ENCODE measurements at regions not wholly inside any gene's neighbourhood (a gene's known extent, or its start where the extent isn't known, plus 50 kb on each side); places are given as distances from the start of the nearest gene placed in this dataset.
A peak's percentile ranks its signal among the peaks of the same experiment; 100 is the strongest.

DNA sequence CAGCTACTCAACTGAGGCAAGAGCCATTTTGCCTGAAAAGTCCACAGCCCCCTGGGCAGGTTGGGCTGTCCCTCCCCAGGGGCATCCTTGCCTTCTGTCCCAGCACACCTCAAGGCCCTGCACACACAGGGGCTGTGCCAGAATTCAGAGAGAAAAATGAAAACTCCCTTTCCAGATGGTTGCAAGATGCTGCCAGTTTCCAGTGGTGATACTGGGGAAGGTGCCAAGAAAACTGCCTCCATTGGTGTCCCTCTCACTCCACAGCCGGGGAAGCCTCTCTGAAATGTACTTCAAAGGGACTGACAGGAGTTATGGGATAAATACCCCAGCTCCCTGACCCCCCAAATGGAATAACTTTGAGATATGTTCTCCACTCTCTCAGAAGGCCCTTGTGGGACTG is 154.2 kb upstream of the MAFB start:
- Mint-ChIP-seq H3K36me3 (peaks cover 3% of the 10 kb centered on the region), H3K4me3 (no peak overlapping the region), H3K4me1 (no peaks in the 10 kb centered on the region), H3K27ac (no peak overlapping the region), H3K9me3 (peaks cover 0 to 4% (median 3%) of the 10 kb centered on the region in 3 donors), H3K27me3 (peaks cover 12% of the 10 kb centered on the region)

DNA sequence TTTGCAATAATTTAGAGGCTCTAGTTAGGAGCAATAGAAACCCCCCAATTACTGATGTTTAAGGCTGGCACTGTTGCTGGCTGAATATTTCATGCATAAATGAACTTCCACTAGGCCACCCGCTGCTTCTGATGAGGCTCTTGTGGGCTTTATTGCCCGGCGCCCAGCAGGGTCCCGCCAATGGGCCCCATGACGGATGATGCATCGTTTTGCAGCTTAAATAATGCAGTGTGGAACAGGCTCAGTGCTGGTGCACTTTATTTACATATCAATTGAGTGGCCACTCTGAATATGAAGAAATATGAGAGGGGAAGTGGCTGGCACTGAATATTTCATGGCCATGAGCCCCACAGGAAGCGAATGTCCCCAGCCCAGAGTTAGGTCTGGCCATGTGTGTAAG is 155.3 kb upstream of the MAFB start:
- H3K4me1 Mint-ChIP-seq, result no peaks in the 10 kb centered on the region
- no peak overlapping the region for H3K27ac Mint-ChIP-seq
- H3K9me3 Mint-ChIP-seq, result peaks cover 0 to 4% (median 2%) of the 10 kb centered on the region in 3 donors
- H3K4me3 Mint-ChIP-seq, result no peak overlapping the region
- H3K36me3 Mint-ChIP-seq, result peaks cover 3% of the 10 kb centered on the region
- H3K27me3 Mint-ChIP-seq, result peaks cover 9% of the 10 kb centered on the region

DNA sequence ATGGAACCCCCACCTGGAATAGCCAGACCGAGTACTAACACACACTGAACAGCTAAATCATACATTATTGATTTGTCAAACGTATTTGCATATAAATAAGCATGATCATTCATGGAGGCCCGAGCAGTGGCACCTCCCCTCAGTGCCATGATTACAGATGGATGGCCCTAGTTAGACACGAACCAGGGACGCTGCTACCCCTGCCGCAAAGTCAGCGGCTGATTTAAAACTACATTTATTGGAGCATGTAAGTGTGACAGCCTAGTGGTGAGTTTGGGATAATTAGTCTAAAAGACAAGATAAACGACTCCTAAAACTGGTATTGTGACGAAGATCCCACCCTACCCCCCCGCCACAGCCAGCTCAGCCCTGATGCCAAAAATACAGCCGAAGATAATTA is 159.1 kb upstream of the MAFB start:
- H3K27ac Mint-ChIP-seq, result no peak overlapping the region
- H3K27me3 Mint-ChIP-seq, result peaks cover 5% of the 10 kb centered on the region
- H3K4me3 Mint-ChIP-seq, result no peak overlapping the region
- H3K4me1 Mint-ChIP-seq, result no peaks in the 10 kb centered on the region
- peaks cover 0 to 4% (median 0%) of the 10 kb centered on the region in 3 donors for H3K9me3 Mint-ChIP-seq
- no peaks in the 10 kb centered on the region for H3K36me3 Mint-ChIP-seq

DNA sequence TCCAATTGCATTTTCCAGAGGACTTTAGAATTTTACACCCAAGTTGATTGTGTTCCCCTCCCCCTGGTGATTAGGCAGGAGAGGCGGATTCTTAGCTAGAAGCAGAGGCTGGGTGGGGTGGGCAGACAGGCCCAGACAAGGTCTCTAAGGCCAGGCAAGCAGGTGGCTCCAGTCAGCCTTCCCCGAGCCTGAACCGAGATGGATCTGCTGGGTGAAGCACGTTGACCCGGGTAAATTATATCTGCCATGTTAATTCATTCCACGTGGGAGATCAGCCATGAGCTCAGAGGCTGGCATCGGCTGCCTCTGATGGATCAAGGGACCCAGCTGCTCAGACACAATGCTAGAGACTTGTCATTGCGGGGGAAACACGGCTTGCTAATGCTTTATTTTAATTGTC is 159.5 kb upstream of the MAFB start:
- no peaks in the 10 kb centered on the region for H3K4me1 Mint-ChIP-seq
- peaks cover 5% of the 10 kb centered on the region for H3K27me3 Mint-ChIP-seq
- no peaks in the 10 kb centered on the region for H3K36me3 Mint-ChIP-seq
- no peak overlapping the region for H3K4me3 Mint-ChIP-seq
- peaks cover 0 to 4% (median 0%) of the 10 kb centered on the region in 3 donors for H3K9me3 Mint-ChIP-seq
- H3K27ac Mint-ChIP-seq, result no peak overlapping the region

DNA sequence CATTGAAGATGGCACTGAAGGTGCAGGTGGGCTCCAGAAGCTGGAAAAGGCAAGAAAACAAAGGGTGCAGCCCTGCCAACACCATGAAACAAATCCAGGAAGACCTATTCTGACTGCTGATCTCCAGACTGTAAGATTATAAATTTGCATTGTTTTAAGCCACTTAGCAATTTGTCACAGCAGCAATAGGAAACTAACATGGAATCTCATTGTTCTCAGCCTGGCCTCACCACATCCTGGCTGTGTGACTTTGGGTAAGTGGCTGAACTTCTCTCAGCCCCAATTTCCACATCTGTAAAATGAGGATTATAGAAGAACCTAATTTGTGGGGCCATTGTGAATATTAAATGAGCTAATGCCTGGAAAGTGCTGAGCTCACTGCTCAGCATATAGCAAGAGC is 160.4 kb upstream of the MAFB start:
- no peaks in the 10 kb centered on the region for H3K36me3 Mint-ChIP-seq
- peaks cover 5% of the 10 kb centered on the region for H3K27me3 Mint-ChIP-seq
- peaks cover 0 to 4% (median 0%) of the 10 kb centered on the region in 3 donors for H3K9me3 Mint-ChIP-seq
- no peaks in the 10 kb centered on the region for H3K4me1 Mint-ChIP-seq
- H3K4me3 Mint-ChIP-seq, result no peak overlapping the region
- H3K27ac Mint-ChIP-seq, result no peak overlapping the region

DNA sequence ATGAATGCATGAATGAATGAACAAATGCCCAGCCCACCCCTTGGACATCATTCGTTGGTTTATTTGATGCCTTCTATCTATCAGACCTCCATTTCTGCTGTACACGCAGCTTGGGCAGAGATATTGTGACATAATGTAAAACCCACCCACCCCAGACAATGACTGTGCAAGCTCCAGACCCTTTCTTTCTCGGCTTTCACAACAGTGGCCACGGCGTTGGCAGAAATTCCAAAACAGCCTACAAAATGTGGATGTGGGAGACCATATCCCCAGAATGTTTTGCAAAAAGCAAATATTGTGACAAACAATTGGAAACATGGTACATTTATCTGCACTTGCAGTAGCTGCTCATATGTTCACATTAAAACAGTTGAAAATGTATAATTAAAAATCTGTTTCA is 162.0 kb upstream of the MAFB start:
- Mint-ChIP-seq H3K27me3 (peaks cover 4% of the 10 kb centered on the region), H3K9me3 (no peaks in the 10 kb centered on the region), H3K36me3 (no peaks in the 10 kb centered on the region), H3K4me1 (no peaks in the 10 kb centered on the region), H3K4me3 (no peak overlapping the region), H3K27ac (no peak overlapping the region)

DNA sequence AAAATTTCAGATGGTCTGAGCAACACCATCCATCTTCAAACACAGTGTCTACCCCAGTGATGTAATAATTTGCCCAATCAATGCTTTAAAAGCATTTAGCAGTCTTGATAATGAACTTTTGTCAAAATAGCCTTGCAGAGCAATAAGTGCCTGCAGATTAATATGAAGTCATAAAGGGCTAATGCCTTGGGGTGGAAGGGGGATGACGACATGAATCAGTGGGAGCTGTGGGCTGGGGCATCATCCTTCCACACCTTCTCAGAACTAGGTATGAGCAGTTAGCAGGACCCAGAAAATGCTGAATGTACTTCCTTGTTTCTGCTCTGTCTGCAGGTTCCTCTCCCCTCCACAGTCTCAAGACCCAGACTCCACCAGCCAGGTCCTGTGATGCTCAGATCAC is 166.2 kb upstream of the MAFB start:
- H3K4me3 Mint-ChIP-seq, result no peak overlapping the region
- no peak overlapping the region for H3K27ac Mint-ChIP-seq
- H3K36me3 Mint-ChIP-seq, result no peaks in the 10 kb centered on the region
- peaks cover 2% of the 10 kb centered on the region for H3K27me3 Mint-ChIP-seq
- H3K4me1 Mint-ChIP-seq, result no peaks in the 10 kb centered on the region
- no peaks in the 10 kb centered on the region for H3K9me3 Mint-ChIP-seq

DNA sequence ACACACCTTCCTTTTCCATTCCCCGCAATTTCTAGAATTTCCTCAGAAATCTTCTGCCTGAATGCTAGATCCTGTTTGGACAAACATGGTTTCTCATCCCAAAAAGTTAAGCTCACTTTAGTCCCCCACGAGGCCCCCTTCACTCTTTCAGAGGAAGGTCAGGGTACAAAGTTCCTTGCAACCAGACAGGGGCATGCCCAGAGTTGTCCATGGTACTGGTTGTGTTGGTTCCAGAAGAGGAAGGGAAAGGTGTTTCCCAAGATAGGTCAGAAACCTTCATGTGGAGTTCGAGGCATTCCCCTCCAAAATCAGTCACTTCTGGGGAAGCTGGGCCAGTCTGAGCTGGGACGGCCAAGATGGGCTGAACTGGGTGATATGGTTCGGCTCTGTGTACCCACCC is 167.6 kb upstream of the MAFB start:
- no peaks in the 10 kb centered on the region for H3K4me1 Mint-ChIP-seq
- H3K27ac Mint-ChIP-seq, result no peak overlapping the region
- H3K27me3 Mint-ChIP-seq, result peaks cover 2% of the 10 kb centered on the region
- no peaks in the 10 kb centered on the region for H3K36me3 Mint-ChIP-seq
- no peak overlapping the region for H3K4me3 Mint-ChIP-seq
- H3K9me3 Mint-ChIP-seq, result no peaks in the 10 kb centered on the region

DNA sequence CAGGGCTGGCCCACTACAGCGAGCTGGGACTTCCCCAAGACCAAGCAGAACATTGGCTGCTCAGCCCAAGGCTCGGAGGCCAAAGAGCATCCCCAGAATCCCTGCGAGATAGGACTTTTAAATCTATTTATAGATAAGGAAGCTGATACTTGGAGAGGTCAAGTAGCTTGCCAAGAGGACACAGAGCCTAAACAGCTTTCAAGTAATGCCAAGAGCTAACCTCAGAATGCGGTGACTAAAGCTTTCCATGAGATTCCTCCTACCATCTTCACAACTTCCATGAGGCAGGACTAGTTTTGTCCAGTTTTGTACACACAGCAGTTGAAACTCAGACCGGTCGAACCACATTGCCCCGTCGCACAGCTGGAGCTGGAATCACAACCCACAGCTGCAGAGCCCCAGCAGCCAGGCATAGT is 168.1 kb upstream of the TOP1 start:
- no peaks in the 10 kb centered on the region for H3K4me1 Mint-ChIP-seq
- no peak overlapping the region for H3K4me3 Mint-ChIP-seq
- peaks cover 2% of the 10 kb centered on the region for H3K36me3 Mint-ChIP-seq
- H3K27ac Mint-ChIP-seq, result no peak overlapping the region
- peaks cover 2% of the 10 kb centered on the region for H3K27me3 Mint-ChIP-seq
- no peaks in the 10 kb centered on the region for H3K9me3 Mint-ChIP-seq

DNA sequence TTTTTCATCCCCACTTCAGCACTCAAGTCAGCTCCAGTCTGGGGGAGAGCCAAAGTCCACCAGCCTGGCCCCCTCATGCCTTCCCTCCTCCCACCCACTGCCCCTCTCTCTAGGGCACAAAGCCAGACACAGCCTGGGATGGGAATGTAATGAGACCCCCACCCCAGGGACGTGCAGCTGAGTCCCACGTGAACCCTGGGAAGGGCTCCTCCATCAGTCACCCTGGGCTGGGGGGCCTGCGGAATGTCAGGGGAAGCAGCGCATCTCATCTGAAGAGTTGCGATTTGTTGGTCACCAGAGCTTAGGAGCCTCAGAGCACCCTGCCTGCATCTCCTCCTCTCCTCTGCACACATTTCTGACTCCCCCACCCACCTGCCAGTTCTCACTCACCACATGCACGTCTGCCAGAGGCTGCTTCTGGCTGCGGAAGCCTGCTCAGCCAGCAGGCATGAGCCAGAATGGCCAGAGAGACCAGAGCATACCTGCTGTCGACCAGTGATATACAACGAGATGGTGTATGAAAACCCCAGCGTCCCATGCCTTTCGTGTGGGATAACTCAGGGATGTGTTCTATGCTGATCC is 167.1 kb upstream of the TOP1 start:
- Mint-ChIP-seq H3K9me3 (no peaks in the 10 kb centered on the region), H3K27ac (no peak overlapping the region), H3K4me3 (no peak overlapping the region), H3K27me3 (peaks cover 2% of the 10 kb centered on the region), H3K4me1 (no peaks in the 10 kb centered on the region), H3K36me3 (peaks cover 2% of the 10 kb centered on the region)

DNA sequence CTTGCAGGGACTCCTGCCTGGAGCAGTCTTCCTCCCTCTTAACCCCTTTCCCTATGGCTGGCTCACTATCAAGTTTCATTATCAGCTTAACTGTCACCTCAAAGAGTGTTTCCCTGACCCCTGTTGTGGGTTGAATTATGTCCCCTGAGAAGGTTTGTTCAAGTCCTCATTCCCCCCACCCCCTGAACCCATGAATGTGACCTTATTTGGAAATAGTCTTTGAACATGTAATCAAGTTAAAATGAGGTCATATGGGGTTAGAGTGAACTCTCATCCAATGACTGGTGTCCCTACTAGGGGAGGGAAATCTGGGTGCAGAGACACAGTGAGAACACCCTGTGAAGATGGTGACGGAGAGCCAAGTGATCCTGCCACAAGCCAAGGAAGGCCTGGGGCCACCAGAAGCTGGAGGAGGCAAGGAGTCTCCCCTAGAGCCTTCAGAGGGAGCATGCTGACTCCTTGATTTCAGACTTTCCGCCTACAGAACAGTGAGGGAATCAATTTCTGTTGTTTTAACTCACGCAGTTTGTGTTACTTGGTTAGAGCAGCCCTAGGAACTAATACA is 165.2 kb upstream of the TOP1 start:
- H3K9me3 Mint-ChIP-seq, result no peaks in the 10 kb centered on the region
- no peak overlapping the region for H3K27ac Mint-ChIP-seq
- no peak overlapping the region for H3K4me3 Mint-ChIP-seq
- peaks cover 2% of the 10 kb centered on the region for H3K36me3 Mint-ChIP-seq
- H3K4me1 Mint-ChIP-seq, result no peaks in the 10 kb centered on the region
- no peaks in the 10 kb centered on the region for H3K27me3 Mint-ChIP-seq

DNA sequence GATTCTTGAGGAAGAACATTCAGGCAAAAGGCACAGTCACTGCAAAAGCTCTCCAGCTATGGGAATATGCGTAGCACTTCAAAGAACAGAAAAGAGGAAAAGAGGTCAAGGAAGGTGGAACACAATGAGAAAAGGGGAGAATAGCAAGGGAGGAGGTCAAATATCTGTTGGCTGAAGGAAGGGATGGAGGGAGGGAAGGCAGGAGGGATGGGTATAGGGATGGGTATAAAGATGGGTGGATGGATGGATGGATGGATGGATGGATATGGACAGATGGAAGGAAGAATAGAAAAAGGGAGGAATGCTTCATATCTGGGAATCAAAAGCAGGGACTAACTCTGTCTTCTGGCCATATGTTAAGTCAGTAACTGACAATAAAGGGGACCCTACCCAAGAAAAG is 164.2 kb upstream of the TOP1 start:
- Mint-ChIP-seq H3K36me3 (peaks cover 2% of the 10 kb centered on the region), H3K27ac (no peak overlapping the region), H3K27me3 (no peaks in the 10 kb centered on the region), H3K9me3 (no peaks in the 10 kb centered on the region), H3K4me1 (no peaks in the 10 kb centered on the region), H3K4me3 (no peak overlapping the region)

DNA sequence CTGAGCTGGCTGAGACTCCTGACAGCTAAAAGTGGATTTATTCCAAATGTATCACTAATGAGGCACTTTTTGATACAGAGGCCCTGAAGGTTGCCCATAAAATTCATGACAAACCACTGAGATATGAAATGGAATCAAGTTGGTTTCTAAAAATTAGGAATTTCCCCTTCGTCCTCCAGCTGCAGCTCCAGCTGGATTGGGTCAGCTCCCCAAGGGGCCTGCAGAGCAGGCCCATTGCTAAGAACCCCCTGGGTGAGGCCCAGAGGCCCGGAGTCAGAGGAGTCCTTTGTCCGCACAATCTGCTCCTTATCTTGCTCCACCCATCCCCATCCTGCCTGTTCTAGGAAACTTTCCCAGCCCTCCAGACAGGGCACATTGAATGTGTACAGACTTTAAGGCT is 163.5 kb upstream of the TOP1 start:
- no peaks in the 10 kb centered on the region for H3K4me1 Mint-ChIP-seq
- H3K27me3 Mint-ChIP-seq, result no peaks in the 10 kb centered on the region
- H3K9me3 Mint-ChIP-seq, result no peaks in the 10 kb centered on the region
- peaks cover 2% of the 10 kb centered on the region for H3K36me3 Mint-ChIP-seq
- H3K27ac Mint-ChIP-seq, result no peak overlapping the region
- no peak overlapping the region for H3K4me3 Mint-ChIP-seq

DNA sequence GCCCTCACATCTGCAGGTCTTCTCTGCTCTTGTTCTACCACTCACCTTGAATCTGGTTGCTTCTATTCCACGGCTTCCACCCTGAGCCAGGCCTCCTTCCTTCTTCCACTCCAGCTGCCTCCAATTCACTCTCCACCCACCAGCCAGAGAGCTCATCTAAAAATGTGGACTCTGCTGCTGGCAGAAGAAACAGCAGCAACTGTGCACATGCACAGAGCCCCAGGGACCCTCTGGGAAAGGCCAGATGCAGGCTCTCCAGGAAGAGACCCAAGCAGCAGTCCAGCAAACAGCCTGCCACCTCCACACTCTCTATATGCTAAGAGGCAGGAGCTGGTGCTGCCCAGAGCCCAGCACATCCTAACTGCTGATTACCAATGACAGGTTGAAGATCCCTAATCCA is 162.6 kb upstream of the TOP1 start:
- H3K36me3 Mint-ChIP-seq, result peaks cover 2% of the 10 kb centered on the region
- no peaks in the 10 kb centered on the region for H3K9me3 Mint-ChIP-seq
- H3K4me1 Mint-ChIP-seq, result no peaks in the 10 kb centered on the region
- H3K4me3 Mint-ChIP-seq, result no peak overlapping the region
- H3K27me3 Mint-ChIP-seq, result no peaks in the 10 kb centered on the region
- peak overlapping the region in 1 of 3 donors; percentile 6 for H3K27ac Mint-ChIP-seq

DNA sequence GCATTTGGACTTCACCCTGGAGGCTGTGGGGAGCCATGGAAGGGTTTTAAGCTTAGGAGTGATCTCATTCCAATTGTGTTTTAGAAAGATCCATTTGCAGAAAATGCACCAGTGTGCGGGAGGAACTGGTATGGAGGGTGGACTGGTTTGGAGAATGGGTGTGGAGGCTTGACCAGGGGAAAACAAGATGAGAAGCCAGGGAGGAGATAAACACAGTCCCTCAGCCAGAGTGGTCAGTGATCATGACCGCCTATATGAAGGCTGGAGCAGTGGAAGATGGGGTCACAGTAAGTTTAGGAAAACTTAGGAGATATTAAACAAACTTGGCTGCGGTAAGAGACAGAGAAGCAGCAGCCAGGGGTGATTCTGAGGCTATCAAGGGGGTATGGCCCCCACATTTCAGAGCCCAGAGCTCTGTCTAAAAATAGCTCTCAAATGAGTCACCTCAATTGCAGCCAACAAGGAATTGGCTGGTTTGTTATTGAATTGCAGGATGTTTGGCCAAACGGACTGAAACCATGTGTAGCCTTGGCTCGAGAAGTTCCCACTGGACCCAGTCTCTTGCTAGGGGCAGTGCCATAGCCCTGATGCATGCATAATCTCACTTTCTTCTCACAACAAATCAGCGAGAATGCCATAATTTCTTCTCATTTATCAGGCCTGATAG is 159.9 kb upstream of the TOP1 start:
- Mint-ChIP-seq H3K9me3 (no peaks in the 10 kb centered on the region), H3K27me3 (peaks cover 1% of the 10 kb centered on the region), H3K4me3 (no peak overlapping the region), H3K27ac (no peak overlapping the region), H3K4me1 (no peaks in the 10 kb centered on the region), H3K36me3 (peaks cover 2% of the 10 kb centered on the region)
